SK-N-MC (cell line): ENCODE measurements at regions not wholly inside any gene's neighbourhood (a gene's known extent, or its start where the extent isn't known, plus 50 kb on each side); places are given as distances from the start of the nearest gene placed in this dataset.

Experiments used
- EZH2 ChIP-seq: fragments of 200-600 bp; sonication (generic); IDR thresholded peaks from one replicate; pipeline ENCODE4 v1.6.1; 2017; ENCODE audit warnings: antibody characterized with exemption
- POLR2AphosphoS5 ChIP-seq: IDR thresholded peaks from 2 replicates; pipeline ENCODE4 v1.6.1; 2012; ENCODE audit warnings: mild to moderate bottlenecking, low read depth, low read length, borderline replicate concordance

- TF ChIP-seq EZH2 (no peak), POLR2AphosphoS5 (no peak)
Measured at GRCh38 chr6:77337392-77337791, 125.9 kb downstream of the HTR1B start.
